HK-2 (cell line): ENCODE measurements at regions not wholly inside any gene's neighbourhood (a gene's known extent, or its start where the extent isn't known, plus 50 kb on each side); places are given as distances from the start of the nearest gene placed in this dataset.

ENCODE experiments used
- DNase-seq: peaks from one replicate; pipeline ENCODE4 v3.0.0-alpha.2; 2018; ENCODE audit not compliant: unreplicated experiment

GRCh38 chr9:1960342-1961042 lies 54.7 kb upstream of the SMARCA2 start:
- DNase-seq: no peak

GRCh38 chr9:1962122-1962521 lies 53.0 kb upstream of the SMARCA2 start:
- no peak for DNase-seq

DNA sequence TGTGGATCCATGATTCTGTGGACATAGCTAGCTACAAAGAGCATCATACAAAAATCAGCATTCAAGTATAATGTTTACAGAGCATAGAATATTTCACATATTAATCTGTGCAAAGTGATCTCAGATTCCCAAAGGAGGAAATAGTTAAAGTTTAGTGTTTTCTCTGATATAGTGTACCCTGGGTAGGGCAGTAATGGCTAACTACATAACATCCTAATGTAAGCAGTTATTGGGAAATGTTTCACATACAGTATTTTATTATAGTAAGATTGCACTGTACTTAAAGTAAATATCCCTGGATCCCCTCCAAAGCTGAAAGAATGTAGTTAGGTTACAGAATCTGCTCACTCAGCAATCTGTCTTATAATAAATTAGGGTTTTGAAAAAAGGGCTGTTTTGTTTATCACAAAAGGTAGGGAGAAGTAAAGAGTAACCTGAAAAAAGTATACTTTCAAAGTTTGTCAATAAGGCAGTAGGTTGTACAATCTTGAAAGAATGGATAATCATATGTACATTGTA lies 52.5 kb upstream of the SMARCA2 start:
- DNase-seq: no peak

GRCh38 chr9:1964093-1964492 lies 51.1 kb upstream of the SMARCA2 start:
- no peak for DNase-seq
